ENCODE measurements at regions not wholly inside any gene's neighbourhood (a gene's known extent, or its start where the extent isn't known, plus 50 kb on each side); places are given as distances from the start of the nearest gene placed in this dataset.

GRCh38 chr6:95203153-95203754, 374.1 kb upstream of the MANEA start:
- Histone ChIP-seq H3K27ac (ENCODE audit: low read depth) (no peak overlapping the region), H3K9me2 (ENCODE audit: insufficient read depth) (no peaks in the 10 kb centered on the region), H3K4me1 (ENCODE audit: insufficient read depth) (no peaks in the 10 kb centered on the region), H3K36me3 (ENCODE audit: insufficient read depth) (no peaks in the 10 kb centered on the region), H2AFZ (no peak overlapping the region), H3F3A (replicated peaks; ENCODE audit: low read depth) (no peaks in the 10 kb centered on the region), H3K4me2 (no peak overlapping the region), H3K4me3 (no peak overlapping the region), H3K27me3 (ENCODE audit: insufficient read depth) (no peaks in the 10 kb centered on the region), H3K79me2 (replicated peaks; ENCODE audit: insufficient read depth) (no peaks in the 10 kb centered on the region), H4K20me1 (replicated peaks; ENCODE audit: insufficient read depth) (no peaks in the 10 kb centered on the region)
- Mint-ChIP-seq H3K4me1 (no peaks in the 10 kb centered on the region), H3K27me3 (ENCODE audit: insufficient read depth, low read depth, poor library complexity) (peaks cover 3% of the 10 kb centered on the region), H3K36me3 (ENCODE audit: low read depth) (no peaks in the 10 kb centered on the region), H3K4me3 (no peak overlapping the region), H3K27ac (no peak overlapping the region), H3K9me3 (no peaks in the 10 kb centered on the region)
- ATAC-seq (peak; percentile 89), DNase-seq (ENCODE audit: low spot score) (peak; percentile 78)
- TF ChIP-seq CREB1 (CRISPR knock-in tag; IDR thresholded peaks at IDR 0.05; ENCODE audit: low read depth) (no peak), STAT1 (IDR thresholded peaks at IDR 0.05; ENCODE audit: unreplicated experiment) (no peak), NANOG (IDR thresholded peaks at IDR 0.05; ENCODE audit: borderline replicate concordance) (no peak), ZNF114 (CRISPR knock-in tag; IDR thresholded peaks at IDR 0.05) (no peak), EZH2phosphoT487 (IDR thresholded peaks at IDR 0.05; ENCODE audit: unreplicated experiment) (no peak), EZH2 (IDR thresholded peaks at IDR 0.05; ENCODE audit: low read depth, unreplicated experiment) (no peak), CTCF (conservative IDR thresholded peaks at IDR 0.05; ENCODE audit: low read depth in 2 of 2) (peak; percentile 76 to 80)

GRCh38 chr6:95204178-95204577, 373.2 kb upstream of the MANEA start:
- no peak overlapping the region for H3K4me3 ChIP-seq
- H3K4me2 ChIP-seq: no peak overlapping the region
- H3K4me1 ChIP-seq (ENCODE audit: insufficient read depth): no peaks in the 10 kb centered on the region
- H3K4me1 Mint-ChIP-seq: no peaks in the 10 kb centered on the region
- H3K27me3 ChIP-seq (ENCODE audit: insufficient read depth): no peaks in the 10 kb centered on the region
- H3K4me3 Mint-ChIP-seq: no peak overlapping the region
- no peaks in the 10 kb centered on the region for H3K79me2 ChIP-seq (replicated peaks; ENCODE audit: insufficient read depth)
- no peaks in the 10 kb centered on the region for H3K9me3 Mint-ChIP-seq
- H3K27me3 Mint-ChIP-seq (ENCODE audit: insufficient read depth, low read depth, poor library complexity): no peaks in the 10 kb centered on the region
- no peak overlapping the region for H2AFZ ChIP-seq
- no peaks in the 10 kb centered on the region for H4K20me1 ChIP-seq (replicated peaks; ENCODE audit: insufficient read depth)
- H3K36me3 Mint-ChIP-seq (ENCODE audit: low read depth): no peaks in the 10 kb centered on the region
- H3K27ac ChIP-seq (ENCODE audit: low read depth): no peak overlapping the region
- H3K36me3 ChIP-seq (ENCODE audit: insufficient read depth): no peaks in the 10 kb centered on the region
- H3K9me2 ChIP-seq (ENCODE audit: insufficient read depth): no peaks in the 10 kb centered on the region
- no peak for DNase-seq (ENCODE audit: low spot score)
- no peak for ATAC-seq
- no peaks in the 10 kb centered on the region for H3F3A ChIP-seq (replicated peaks; ENCODE audit: low read depth)
- no peak overlapping the region for H3K27ac Mint-ChIP-seq
- TF ChIP-seq EZH2phosphoT487 (IDR thresholded peaks at IDR 0.05; ENCODE audit: unreplicated experiment) (no peak), ZNF331 (CRISPR knock-in tag; IDR thresholded peaks at IDR 0.05; ENCODE audit: low read depth) (no peak), JUNB (IDR thresholded peaks at IDR 0.05; ENCODE audit: unreplicated experiment) (no peak), ZNF462 (CRISPR knock-in tag; IDR thresholded peaks at IDR 0.05) (no peak), REST (IDR thresholded peaks at IDR 0.05; ENCODE audit: unreplicated experiment) (no peak)

All from GM23338 (cell line).